Ishikawa (cell line): ENCODE measurements at regions not wholly inside any gene's neighbourhood (a gene's known extent, or its start where the extent isn't known, plus 50 kb on each side); places are given as distances from the start of the nearest gene placed in this dataset.

Experiments used
- RAD21 ChIP-seq: IDR thresholded peaks from 2 replicates; pipeline ENCODE4 v1.6.1; 2012; ENCODE audit warnings: low read depth
- YY1 ChIP-seq: IDR thresholded peaks from 2 replicates; pipeline ENCODE4 v1.6.1; 2012; ENCODE audit warnings: low read depth
- TF ChIP-seq, protein P1 (sequence below): IDR thresholded peaks from 2 replicates; pipeline ENCODE4 v1.6.1; 2012; ENCODE audit warnings: low read depth, mild to moderate bottlenecking

DNA sequence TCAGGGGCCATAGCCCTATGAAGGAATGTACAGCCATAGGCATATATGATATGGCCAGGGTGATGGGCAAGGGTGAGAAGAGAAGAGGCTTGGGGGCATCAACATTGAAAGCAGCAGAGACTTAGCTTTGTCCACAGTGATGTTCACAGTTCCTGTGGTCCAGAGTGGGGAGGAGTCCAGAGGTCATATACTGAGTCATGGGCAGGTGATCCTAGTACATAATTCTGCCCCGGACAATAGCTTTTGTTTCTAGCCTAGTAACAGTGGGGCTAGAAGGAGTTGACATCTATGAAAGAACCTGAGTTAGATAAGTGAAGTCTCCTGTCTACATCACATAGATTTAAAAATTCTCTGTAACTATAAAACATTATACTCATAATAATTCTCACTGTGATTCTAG, 496.3 kb upstream of the TNP1 start:
- TF ChIP-seq, protein P1, sequence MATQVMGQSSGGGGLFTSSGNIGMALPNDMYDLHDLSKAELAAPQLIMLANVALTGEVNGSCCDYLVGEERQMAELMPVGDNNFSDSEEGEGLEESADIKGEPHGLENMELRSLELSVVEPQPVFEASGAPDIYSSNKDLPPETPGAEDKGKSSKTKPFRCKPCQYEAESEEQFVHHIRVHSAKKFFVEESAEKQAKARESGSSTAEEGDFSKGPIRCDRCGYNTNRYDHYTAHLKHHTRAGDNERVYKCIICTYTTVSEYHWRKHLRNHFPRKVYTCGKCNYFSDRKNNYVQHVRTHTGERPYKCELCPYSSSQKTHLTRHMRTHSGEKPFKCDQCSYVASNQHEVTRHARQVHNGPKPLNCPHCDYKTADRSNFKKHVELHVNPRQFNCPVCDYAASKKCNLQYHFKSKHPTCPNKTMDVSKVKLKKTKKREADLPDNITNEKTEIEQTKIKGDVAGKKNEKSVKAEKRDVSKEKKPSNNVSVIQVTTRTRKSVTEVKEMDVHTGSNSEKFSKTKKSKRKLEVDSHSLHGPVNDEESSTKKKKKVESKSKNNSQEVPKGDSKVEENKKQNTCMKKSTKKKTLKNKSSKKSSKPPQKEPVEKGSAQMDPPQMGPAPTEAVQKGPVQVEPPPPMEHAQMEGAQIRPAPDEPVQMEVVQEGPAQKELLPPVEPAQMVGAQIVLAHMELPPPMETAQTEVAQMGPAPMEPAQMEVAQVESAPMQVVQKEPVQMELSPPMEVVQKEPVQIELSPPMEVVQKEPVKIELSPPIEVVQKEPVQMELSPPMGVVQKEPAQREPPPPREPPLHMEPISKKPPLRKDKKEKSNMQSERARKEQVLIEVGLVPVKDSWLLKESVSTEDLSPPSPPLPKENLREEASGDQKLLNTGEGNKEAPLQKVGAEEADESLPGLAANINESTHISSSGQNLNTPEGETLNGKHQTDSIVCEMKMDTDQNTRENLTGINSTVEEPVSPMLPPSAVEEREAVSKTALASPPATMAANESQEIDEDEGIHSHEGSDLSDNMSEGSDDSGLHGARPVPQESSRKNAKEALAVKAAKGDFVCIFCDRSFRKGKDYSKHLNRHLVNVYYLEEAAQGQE: no peak
- TF ChIP-seq YY1: no peak
- TF ChIP-seq RAD21: no peak
